ENCODE measurements at regions not wholly inside any gene's neighbourhood (a gene's known extent, or its start where the extent isn't known, plus 50 kb on each side); places are given as distances from the start of the nearest gene placed in this dataset.
"Not testable (repeated sequence)": the region's sequence is repeated elsewhere in the genome, so short reads cannot be mapped to it uniquely, and the experiment has no call there.

DNA sequence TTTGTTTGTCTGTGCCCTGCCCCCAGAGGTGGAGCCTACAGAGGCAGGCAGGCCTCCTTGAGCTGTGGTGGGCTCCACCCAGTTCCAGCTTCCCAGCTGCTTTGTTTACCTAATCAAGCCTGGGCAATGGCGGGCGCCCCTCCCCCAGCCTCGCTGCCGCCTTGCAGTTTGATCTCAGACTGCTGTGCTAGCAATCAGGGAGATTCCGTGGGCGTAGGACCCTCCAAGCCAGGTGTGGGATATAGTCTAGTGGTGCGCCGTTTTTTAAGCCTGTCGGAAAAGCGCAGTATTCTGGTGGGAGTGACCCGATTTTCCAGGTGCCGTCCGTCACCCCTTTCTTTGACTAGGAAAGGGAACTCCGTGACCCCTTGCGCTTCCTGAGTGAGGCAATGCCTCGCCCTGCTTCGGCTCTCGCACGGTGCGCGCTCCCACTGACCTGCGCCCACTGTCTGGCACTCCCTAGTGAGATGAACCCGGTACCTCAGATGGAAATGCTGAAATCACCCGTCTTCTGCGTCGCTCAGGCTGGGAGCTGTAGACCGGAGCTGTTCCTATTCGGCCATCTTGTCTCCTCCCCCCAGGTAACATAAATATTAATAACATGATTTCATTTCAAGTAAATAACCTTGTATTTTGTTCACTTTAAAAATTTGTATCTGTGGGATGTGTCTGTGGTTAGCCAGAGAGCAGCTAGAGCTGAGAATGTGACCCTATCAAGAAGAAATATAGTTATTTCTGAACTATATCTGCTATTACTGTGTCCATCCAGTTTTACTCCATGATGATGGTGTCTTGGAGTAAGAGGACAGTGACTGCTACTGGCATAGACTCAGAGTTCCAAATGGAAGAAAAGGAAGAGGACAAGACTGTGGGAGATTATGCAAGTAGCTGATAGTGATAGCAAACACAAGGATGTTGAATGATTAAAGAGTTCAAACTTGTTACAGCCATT lies 305.1 kb upstream of the TCF4 start:
- not testable (repeated sequence) for H3K27me3 ChIP-seq (ENCODE audit: insufficient read depth, low read length); H3K9me3 ChIP-seq (ENCODE audit: low read depth, low read length); H3K4me3 ChIP-seq (ENCODE audit: low read length); H3K4me1 ChIP-seq (ENCODE audit: insufficient read depth, low read length)

DNA sequence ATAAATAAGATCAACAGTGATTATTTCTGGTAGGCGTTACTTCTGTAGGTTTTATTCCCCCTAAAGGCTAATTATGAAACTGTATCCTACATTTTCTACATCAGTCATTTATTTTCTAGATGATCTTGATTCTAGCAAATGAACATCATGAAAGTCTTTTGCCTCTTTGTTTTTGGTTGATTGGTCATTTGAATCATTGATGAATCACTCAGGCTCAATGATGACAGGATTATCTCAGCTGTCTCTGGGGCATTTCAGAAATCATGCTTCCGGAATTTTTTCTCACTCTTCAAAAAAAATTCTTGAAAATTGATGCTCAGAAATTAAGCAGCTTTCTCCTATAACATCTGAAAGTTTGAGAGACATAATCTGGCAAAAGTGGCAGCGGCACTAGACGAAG lies 298.9 kb upstream of the TCF4 start:
- Histone ChIP-seq H3K9me3 (ENCODE audit: low read depth, low read length) (peaks cover 12% of the 10 kb centered on the region), H3K4me1 (ENCODE audit: insufficient read depth, low read length) (no peaks in the 10 kb centered on the region), H3K4me3 (ENCODE audit: low read length) (no peak overlapping the region), H3K27me3 (ENCODE audit: insufficient read depth, low read length) (no peaks in the 10 kb centered on the region)

DNA sequence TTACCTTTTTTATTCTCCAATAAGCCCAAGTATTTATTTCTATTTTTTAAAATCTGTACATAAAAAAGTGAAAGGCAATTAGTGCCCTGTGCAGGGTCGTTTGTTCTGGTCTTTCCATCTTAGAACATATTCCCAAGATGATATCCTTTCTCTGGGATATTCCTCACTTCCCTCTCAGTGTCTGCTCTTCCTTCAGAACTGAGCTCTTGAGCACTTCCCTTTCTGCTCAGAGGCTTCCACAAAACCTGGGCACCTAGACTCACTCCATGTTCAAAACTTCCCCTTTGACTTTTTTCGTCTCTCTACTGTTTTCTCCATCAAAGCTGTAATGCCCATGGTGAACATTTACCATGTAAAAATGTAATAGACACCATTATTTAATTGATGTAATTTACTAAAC lies 296.5 kb upstream of the TCF4 start:
- Histone ChIP-seq H3K4me1 (ENCODE audit: insufficient read depth, low read length) (no peaks in the 10 kb centered on the region), H3K9me3 (ENCODE audit: low read depth, low read length) (peaks cover 12% of the 10 kb centered on the region), H3K4me3 (ENCODE audit: low read length) (no peak overlapping the region), H3K27me3 (ENCODE audit: insufficient read depth, low read length) (no peaks in the 10 kb centered on the region)

DNA sequence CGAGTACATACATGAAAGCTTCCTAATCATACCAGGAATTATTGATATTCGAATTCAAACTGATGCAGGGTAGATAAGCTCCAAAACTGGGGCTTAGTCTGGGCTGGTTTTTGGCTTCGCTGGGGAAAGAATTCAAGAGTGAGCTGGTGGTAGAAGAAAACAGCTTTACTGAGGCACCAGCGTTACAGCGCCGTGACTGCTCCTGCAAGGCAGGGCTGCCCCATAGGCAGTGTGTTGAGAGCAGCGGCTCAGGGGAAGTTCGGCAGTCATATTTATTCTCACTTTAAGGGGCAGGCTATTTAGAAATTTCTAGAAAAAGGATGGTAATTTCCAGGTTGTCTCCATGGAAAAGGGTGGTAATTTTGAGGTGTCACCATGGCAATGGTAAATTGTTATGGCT lies 292.6 kb upstream of the TCF4 start:
- Histone ChIP-seq H3K9me3 (ENCODE audit: low read depth, low read length) (peaks cover 4% of the 10 kb centered on the region), H3K4me1 (ENCODE audit: insufficient read depth, low read length) (no peaks in the 10 kb centered on the region), H3K4me3 (ENCODE audit: low read length) (no peak overlapping the region), H3K27me3 (ENCODE audit: insufficient read depth, low read length) (no peaks in the 10 kb centered on the region)

DNA sequence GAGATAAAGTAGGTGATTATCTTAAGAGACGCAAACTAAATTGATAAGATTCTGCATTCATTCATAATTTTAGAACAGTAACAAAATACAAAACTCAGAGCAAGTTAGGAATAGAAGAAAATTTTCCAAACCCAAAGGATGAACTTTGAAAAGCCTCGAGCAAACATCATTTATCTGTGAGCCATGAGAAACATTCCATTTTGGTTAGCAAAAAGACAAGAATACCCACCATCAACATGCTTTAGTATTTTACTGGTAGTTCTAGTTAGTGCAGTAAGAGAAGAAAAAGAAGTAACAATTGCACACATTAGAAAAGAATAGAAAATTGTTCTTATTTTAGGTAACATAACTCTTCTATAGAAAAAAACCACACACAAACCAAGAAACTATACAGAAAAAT lies 291.3 kb upstream of the TCF4 start:
- no peaks in the 10 kb centered on the region for H3K4me1 ChIP-seq (ENCODE audit: insufficient read depth, low read length)
- no peaks in the 10 kb centered on the region for H3K27me3 ChIP-seq (ENCODE audit: insufficient read depth, low read length)
- H3K9me3 ChIP-seq (ENCODE audit: low read depth, low read length) = no peaks in the 10 kb centered on the region
- H3K4me3 ChIP-seq (ENCODE audit: low read length) = no peak overlapping the region

DNA sequence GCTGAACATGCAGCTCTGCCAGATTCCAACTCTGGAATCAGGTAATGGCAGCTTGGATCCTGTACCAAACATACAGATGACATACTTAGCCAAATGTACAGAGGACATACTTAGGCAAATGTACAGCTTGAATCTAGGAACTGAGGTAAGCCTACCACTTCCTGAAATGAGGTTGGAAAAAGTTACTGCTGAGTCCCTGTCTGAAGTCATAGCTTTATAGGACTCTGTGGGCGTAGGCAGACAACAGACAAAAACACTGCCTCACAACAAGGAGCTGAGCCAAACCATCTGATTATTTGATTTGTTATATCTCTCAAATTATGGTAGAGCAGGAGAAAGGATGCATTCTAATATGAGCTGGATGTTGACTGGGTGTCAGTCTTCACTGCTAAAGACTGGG lies 290.2 kb upstream of the TCF4 start:
- no peaks in the 10 kb centered on the region for H3K4me1 ChIP-seq (ENCODE audit: insufficient read depth, low read length)
- no peak overlapping the region for H3K4me3 ChIP-seq (ENCODE audit: low read length)
- no peaks in the 10 kb centered on the region for H3K9me3 ChIP-seq (ENCODE audit: low read depth, low read length)
- no peaks in the 10 kb centered on the region for H3K27me3 ChIP-seq (ENCODE audit: insufficient read depth, low read length)

DNA sequence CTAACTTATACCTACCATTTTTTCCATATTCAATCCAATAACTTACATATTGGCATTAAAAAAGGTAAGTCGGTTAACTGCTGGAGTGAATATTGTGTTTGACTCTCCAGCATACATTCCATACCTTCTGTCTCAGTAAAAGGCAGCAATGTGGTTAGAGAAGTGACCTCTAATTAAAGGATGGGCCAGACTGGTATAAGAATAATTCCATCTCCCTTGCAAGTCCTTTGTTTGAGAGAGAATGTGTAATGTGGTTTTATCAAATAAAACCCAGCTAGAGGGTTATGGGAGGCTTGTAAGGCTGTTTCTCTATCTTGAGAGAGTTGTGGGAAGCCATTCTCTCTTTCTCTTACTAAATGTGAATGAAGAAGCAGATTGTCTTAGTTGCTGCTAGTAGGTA lies 289.3 kb upstream of the TCF4 start:
- no peak overlapping the region for H3K4me3 ChIP-seq (ENCODE audit: low read length)
- H3K4me1 ChIP-seq (ENCODE audit: insufficient read depth, low read length) = no peaks in the 10 kb centered on the region
- H3K9me3 ChIP-seq (ENCODE audit: low read depth, low read length) = no peaks in the 10 kb centered on the region
- no peaks in the 10 kb centered on the region for H3K27me3 ChIP-seq (ENCODE audit: insufficient read depth, low read length)

DNA sequence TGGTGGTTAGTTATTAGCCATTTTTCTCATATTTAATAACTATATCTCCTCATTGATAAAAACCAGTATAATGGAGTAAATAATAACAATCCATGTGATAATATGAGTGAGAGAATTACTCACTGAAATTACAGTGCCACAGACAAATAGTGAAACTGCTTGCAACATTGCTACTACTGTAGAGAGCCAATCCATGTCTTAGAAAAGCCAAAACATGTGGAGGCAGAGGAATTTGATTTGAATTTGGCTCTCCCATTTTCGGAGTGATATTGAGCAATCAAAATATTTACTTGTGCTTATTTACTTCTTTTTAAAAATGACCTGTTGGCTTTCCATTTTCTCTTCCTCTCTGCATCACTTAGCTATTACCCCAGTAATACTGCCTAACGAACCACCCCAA lies 288.3 kb upstream of the TCF4 start:
- H3K4me1 ChIP-seq (ENCODE audit: insufficient read depth, low read length) = no peaks in the 10 kb centered on the region
- H3K4me3 ChIP-seq (ENCODE audit: low read length) = no peak overlapping the region
- H3K9me3 ChIP-seq (ENCODE audit: low read depth, low read length) = no peaks in the 10 kb centered on the region
- H3K27me3 ChIP-seq (ENCODE audit: insufficient read depth, low read length) = no peaks in the 10 kb centered on the region

DNA sequence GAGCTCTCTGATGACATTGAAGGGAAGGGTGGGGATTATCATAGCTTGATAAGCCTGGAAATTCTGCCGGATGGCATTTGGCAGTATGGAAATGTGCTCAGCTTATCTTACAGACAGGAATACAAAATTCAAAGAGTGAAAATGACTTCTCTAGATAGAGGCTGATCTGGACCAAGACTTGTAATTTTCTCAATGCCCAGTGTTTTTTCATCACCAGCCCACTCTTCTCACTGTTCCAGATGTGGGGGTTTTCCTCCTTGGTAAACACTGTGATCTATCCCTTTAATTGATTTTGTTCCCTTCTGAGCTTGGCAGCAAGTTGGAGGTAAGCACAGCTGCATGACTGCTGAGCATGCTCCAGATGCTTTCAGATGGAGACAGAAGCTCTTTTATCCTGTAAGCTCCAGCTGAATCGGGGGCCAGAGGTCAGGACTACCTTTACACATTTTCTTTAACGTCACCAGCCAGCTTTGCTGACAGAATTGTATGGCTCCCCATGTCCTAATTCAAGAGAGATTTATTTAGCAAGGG lies 287.4 kb upstream of the TCF4 start:
- Histone ChIP-seq H3K27me3 (ENCODE audit: insufficient read depth, low read length) (no peaks in the 10 kb centered on the region), H3K4me3 (ENCODE audit: low read length) (no peak overlapping the region), H3K9me3 (ENCODE audit: low read depth, low read length) (no peaks in the 10 kb centered on the region), H3K4me1 (ENCODE audit: insufficient read depth, low read length) (no peaks in the 10 kb centered on the region)

DNA sequence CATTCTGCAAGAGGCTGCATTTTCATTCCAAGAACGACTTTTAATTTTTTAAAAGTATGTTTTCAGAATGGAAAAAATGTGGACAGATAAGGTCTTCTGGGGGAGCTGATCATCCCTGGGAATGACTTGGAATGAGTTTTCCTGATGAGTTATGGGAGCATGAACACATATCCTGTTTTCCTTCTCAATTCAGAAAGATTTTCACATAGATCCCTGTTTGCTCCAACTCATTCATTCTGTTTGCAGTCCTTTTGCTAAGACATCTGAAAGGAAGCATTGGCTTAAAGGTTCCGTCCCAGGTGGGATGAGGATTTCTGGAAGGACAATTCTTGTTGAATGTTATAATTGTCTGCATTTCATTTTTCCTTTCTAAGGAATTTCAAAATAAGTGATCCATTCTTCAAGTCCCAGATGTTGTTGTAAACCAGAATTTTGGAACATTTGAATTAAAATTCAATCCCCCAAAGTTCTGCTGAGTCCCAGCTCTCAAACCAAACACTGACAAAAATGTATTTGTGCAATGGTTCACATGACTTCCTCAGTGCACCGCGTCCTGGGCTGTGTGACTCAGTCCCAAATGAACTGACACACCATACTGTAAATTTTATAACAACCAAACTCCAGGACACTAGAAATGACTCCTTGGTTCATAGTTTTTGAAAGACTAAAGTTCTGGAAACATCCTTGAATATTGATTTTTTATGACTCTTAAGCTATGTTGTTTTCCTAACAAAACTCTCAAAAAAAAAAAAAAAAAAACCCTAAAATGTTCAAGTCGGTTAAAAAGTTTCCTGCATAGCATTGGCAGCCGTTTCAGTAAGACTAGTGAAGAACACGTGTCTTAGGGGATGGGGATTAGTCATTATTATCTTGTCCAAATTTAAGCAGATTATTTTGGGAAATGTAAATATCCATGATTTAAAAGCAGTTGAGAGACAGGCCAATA lies 281.8 kb upstream of the TCF4 start:
- Histone ChIP-seq H3K27me3 (ENCODE audit: insufficient read depth, low read length) (no peaks in the 10 kb centered on the region), H3K4me1 (ENCODE audit: insufficient read depth, low read length) (no peaks in the 10 kb centered on the region), H3K9me3 (ENCODE audit: low read depth, low read length) (no peaks in the 10 kb centered on the region), H3K4me3 (ENCODE audit: low read length) (no peak overlapping the region)

DNA sequence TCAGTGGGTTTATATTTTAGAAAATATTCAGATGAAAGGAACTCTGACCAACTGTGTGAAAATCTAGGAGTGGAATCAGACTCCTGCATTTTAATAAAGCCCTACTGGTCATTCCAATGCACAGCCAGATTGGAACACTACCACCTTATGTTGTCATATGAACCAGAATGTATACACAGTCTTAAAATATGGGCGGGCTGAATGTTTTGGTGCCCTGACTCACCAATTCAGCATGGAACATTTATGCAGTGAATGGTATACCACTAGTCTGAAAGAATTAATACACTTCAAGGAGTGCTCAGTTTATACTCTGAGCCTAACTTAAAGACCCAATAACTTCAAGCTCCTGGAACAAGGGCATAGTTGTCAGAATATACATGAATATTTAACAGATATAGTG lies 280.9 kb upstream of the TCF4 start:
- Histone ChIP-seq H3K9me3 (ENCODE audit: low read depth, low read length) (no peaks in the 10 kb centered on the region), H3K4me1 (ENCODE audit: insufficient read depth, low read length) (no peaks in the 10 kb centered on the region), H3K27me3 (ENCODE audit: insufficient read depth, low read length) (no peaks in the 10 kb centered on the region), H3K4me3 (ENCODE audit: low read length) (no peak overlapping the region)

DNA sequence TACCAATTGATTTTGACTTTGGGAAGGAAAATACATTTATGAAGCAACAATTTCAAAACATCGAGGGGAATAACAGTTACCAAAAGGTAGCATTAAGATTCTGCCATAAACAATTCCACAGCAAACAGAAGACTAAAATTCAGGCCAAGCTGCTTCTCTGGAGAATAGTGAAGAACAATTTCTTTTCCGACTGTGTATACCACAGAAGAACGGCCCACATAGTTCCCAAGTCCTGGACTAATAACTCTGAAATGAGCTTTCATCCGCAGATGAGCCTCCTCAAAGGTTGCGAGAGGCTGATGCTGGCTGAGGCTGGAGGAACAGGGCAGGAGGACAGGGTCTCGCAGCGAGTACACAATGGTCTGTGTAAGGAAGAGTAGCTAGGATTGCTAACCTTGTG lies 278.9 kb upstream of the TCF4 start:
- no peaks in the 10 kb centered on the region for H3K27me3 ChIP-seq (ENCODE audit: insufficient read depth, low read length)
- H3K4me1 ChIP-seq (ENCODE audit: insufficient read depth, low read length) = no peaks in the 10 kb centered on the region
- no peaks in the 10 kb centered on the region for H3K9me3 ChIP-seq (ENCODE audit: low read depth, low read length)
- no peak overlapping the region for H3K4me3 ChIP-seq (ENCODE audit: low read length)

DNA sequence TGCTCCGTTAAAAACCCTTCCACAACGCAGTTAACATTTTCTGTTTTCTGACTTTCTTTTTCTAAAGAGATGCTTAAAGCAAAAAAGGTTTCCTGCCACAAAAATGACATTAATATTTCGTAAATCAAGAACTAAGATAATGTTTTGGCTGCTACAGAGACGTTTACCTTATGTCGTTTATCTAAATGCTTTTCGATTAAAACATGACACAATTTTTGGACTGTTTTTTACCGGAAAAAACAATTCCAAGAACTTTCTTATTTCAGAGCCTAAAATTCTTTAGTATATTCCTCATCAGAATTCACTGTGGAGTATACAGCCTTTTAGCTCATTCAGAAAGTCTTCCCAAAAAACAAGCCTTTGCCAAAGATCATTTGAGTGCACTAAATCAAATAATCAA lies 278.0 kb upstream of the TCF4 start:
- no peaks in the 10 kb centered on the region for H3K4me1 ChIP-seq (ENCODE audit: insufficient read depth, low read length)
- no peaks in the 10 kb centered on the region for H3K27me3 ChIP-seq (ENCODE audit: insufficient read depth, low read length)
- H3K4me3 ChIP-seq (ENCODE audit: low read length) = no peak overlapping the region
- H3K9me3 ChIP-seq (ENCODE audit: low read depth, low read length) = no peaks in the 10 kb centered on the region

DNA sequence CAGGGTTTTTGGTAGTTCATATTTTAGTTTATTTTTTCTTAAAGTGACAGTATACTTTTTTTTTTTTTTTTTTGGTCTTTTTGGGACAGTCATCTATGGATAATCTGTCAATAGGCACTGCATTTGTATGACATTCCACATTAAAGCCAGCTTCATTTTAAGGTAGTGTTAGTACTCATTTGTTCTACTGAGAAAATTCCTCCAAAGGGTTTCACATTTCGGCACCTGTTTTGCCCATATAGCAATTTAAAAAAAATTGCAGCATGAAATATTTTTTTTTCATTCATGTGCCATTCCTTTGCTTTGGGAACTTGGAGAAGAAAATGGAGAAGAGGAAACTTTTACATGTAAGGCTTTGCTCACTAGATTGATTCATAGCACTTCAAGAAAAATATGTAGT lies 276.3 kb upstream of the TCF4 start:
- no peaks in the 10 kb centered on the region for H3K27me3 ChIP-seq (ENCODE audit: insufficient read depth, low read length)
- no peak overlapping the region for H3K4me3 ChIP-seq (ENCODE audit: low read length)
- H3K9me3 ChIP-seq (ENCODE audit: low read depth, low read length) = no peaks in the 10 kb centered on the region
- no peaks in the 10 kb centered on the region for H3K4me1 ChIP-seq (ENCODE audit: insufficient read depth, low read length)

DNA sequence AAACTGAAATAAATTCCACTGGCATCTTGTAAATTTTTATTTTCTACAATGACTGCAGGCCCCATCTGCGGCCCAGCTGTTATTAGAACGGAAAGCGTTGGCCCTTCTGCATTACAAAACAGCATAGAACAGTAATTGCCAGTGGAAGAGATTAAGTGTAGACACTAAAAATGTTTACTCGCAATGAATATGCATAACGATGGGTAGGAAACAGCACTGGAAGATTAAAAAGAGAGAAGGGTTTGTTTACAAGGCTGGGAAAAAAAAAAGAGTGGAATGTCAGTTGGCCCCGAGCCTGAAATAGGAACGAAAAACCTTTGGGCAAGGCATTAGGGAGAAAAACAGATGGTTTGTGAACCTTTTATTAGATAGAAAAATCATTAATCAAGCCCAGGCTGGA lies 275.9 kb upstream of the TCF4 start:
- no peaks in the 10 kb centered on the region for H3K27me3 ChIP-seq (ENCODE audit: insufficient read depth, low read length)
- H3K9me3 ChIP-seq (ENCODE audit: low read depth, low read length) = no peaks in the 10 kb centered on the region
- no peak overlapping the region for H3K4me3 ChIP-seq (ENCODE audit: low read length)
- H3K4me1 ChIP-seq (ENCODE audit: insufficient read depth, low read length) = no peaks in the 10 kb centered on the region
